Effector CD8-positive, alpha-beta T cell (primary cell): ENCODE measurements at regions not wholly inside any gene's neighbourhood (a gene's known extent, or its start where the extent isn't known, plus 50 kb on each side); places are given as distances from the start of the nearest gene placed in this dataset.

Source experiments
- DNase-seq: peaks from one replicate; lab custom pipeline; 2025; lab: John Stamatoyannopoulos, UW

GRCh38 chr4:104896660-104897645, 249.7 kb upstream of the TET2 start:
- no peak for DNase-seq

DNA sequence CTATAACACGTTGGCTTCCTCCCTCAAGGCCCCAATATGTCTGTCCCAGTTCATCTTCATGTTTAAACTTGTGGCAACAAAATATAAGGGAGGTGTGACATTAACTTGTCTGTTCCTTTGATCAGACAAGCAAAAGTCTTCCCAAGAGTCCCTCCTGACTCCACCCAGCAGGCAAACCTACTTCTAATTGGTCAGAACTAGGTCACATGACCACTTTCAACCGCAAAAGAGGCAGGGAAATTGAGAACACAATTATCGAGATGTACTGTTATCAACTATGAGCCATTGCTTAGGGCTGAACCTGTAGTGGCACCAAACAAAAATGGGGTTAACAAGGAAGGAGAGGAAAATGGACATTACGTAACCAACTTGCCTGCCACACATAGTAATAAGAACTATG, 246.8 kb upstream of the TET2 start:
- DNase-seq: no peak

DNA sequence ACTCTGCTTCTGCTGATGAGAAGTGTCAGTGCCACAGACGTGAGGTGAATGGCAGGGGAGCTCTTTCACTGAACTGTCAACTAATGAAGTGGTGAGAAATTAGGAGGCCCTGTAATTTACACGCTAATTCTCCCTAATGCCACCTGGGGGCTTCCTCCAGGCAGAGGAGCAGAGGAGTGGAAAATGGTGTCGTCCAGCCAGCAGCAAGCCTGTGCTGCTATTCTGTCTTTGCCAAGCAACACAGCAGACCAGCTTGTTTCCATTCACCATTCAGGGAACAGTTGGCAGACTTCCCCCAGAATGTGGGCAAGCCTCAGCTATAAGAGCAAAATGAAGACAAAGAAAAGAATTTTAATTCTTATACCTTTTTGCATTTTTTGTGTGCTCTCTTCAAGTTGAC, 245.2 kb upstream of the TET2 start:
- no peak for DNase-seq

DNA sequence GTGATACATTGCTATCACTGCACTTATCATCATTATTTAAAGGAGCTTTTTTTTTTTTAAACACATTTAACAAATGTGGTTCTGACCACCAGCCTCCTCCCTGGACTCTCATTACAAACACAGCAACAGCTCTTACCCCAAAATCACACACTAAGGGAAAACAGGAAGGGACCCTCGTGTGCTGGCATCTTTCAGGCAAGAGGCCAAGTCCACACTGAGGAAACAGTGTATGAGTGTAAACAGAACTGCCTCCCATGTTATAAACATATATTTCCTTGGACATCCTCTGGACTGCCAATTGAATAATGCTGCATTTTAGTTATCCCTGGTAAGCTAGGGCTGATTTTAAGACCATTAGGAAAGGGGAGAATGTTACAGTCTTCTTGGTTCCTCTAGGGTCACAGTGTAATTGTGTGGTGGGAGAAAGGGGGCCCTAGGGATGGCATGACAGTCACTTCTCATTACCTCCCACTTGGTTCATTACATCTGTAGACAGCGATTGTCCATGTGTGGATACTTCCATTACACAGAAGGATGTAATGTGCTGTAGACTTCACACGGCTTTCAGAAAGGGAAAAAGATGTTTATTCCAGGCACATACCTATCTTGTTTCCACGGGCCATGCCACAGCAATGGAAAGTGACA, 244.6 kb upstream of the TET2 start:
- DNase-seq: no peak

DNA sequence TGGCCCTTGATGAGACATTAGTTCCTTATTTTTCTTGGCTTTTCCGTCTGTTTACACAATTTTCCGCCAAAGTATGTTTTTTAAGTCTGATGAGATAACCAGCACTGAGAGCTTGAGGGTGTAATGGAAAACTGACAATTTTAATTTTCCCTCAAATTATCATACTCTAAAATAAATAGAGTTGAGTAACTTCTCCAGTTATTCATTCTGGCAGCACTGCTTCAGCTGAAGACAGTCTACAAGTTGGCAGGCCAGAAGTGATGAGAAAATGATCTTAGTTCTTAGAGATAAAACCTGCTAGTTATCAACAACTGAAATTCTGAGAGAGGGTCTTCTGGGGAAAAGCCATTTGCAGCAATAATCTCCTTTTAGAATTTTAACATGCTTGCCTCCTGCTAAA, 241.6 kb upstream of the TET2 start:
- DNase-seq: no peak

DNA sequence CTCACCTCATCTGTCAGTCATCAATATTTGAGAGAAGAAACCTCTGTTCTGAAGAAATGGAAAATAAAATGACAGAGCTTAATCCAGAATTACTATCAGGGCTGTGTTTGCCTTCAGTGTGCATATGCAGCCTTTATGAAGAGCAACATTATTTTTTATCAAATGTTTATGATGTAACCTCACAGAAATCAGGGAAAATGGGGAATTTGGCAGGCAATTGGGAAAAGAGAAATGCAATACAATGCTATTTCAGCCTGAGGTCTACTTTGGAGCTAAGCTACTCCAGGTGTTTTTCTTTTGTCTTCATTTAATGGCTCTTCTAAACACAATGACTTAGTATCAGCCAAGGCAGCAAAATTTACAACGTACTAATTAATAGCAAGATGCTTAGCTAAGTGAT, 241.1 kb upstream of the TET2 start:
- DNase-seq: no peak

DNA sequence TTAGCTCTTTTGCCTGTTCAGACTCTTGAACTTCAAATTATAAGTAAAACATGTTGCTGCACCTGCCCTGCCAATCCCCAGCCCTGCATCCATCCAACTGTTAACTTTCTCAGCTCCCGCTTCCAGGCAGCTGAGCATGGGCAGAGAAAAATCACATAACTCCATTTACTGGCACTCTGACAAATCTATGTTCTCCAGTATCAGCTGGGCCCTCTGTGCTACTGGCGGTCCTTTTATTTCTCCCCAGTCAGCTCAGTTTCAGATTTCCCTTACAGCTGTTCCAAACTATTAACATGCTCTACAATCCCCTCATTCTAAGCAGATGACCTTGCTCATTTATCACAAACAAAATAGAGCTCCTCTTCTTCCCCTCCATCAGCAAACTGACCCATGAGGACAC, 240.4 kb upstream of the TET2 start:
- DNase-seq: no peak

- no peak for DNase-seq
Observed at GRCh38 chr4:104907074-104907649, 239.5 kb upstream of the TET2 start.

- no peak for DNase-seq
Observed at GRCh38 chr4:104907991-104908390, 238.7 kb upstream of the TET2 start.

GRCh38 chr4:104909376-104909775, 237.3 kb upstream of the TET2 start:
- DNase-seq: no peak

DNA sequence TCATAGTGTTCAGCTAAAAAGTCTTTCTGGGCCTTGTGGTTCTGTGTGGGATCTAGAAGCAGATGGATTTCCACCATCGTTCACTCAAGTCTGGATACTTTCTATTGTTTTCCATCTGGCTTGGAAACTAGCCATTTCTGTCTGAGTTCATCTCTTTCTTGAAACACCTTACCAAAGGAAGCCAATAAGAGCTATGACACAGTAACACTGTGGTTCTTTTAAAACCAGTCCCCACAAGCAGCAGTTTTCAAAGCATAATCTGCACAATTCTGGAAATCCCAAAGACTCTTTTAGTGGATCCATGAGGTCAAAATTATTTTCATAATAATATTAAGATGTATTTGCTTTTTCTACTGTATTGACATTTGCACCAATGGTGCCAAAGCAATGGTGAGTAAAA, 234.2 kb upstream of the TET2 start:
- DNase-seq: no peak

- DNase-seq: no peak
Observed at GRCh38 chr4:104915373-104915772, 231.3 kb upstream of the TET2 start.

DNA sequence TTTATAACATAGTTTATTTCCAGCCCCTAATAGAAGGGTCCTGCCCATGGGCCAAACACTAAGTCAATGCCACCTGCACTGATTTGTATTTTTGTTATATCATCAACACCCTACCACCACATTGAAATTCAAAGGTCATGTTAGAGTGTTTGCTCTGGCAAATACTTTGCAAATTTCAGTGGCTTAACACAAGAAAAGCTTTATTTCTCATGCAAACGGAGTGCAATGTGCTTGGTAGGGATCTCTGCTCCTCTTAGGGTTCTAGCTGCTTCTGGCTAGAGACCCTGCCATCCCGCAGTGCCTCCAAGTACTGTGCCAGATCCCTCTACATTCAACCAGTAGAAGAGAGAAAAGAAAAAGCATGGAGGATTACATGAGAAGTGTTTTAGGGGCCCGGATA, 230.8 kb upstream of the TET2 start:
- DNase-seq: no peak

DNA sequence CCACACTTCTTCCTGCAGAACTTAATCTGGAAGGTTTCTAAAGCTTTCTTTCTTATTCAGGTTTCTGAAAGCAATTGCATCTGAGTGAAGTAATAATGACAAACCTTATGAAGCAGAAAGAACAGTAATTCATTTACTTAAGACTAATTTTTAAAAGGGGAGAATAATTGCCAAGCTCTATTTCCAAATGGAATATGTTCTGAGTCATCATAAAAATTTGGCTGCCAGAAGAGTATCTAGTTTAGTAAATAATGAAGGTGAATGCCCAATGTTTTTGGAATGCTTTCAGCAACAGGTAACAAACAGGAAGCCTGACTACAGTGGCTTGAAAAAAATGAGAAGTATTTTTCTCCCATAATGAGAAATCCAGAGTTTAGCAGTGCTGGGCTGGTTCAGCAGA, 227.3 kb upstream of the TET2 start:
- no peak for DNase-seq

- DNase-seq: no peak
Observed at GRCh38 chr4:104930298-104930697, 216.4 kb upstream of the TET2 start.

DNA sequence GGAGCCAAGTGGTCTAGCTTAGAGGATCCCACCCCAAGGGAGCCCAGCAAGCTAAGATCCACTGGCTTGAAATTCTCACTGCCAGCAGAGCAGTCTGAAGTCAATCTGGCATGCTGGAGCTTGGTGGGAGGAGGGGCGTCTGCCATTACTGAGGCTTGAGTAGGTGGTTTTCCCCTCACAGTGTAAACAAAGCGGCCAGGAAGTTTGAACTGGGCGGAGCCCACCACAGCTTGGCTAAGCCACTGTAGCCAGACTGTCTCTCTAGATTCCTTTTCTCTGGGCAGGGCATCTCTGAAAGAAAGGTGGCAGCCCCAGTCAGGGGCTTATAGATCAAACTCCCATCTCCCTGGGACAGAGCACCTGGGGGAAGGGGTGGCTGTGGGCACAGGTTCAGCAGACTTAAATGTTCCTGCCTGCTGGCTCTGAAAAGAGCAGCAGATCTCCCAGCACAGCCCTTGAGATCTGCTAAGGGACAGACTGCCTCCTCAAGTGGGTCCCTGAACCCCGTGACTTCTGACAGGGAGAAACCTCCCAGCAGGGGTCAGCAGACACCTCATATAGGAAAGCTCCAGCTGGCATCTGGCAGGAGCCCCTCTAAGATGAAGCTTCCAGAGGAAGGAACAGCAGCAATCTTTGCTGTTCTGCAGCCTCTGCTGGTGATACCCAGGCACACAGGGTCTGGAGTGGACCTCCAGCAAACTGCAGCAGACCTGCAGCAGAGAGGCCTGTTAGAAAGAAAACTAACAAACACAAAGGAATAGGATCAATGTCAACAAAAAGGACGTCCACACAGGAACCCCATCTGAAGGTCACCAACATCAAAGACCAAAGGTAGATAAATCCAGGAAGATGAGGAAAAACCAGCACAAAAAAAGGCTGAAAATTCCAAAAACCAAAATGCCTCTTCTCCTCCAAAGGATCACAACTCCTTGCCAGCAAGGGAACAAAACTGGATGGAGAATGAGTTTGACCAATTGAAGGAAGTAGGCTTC, 215.6 kb upstream of the TET2 start:
- peak; percentile 19 for DNase-seq

GRCh38 chr4:104938624-104939023, 208.1 kb upstream of the TET2 start:
- DNase-seq: no peak

GRCh38 chr4:104940927-104941326, 205.7 kb upstream of the TET2 start:
- no peak for DNase-seq

DNA sequence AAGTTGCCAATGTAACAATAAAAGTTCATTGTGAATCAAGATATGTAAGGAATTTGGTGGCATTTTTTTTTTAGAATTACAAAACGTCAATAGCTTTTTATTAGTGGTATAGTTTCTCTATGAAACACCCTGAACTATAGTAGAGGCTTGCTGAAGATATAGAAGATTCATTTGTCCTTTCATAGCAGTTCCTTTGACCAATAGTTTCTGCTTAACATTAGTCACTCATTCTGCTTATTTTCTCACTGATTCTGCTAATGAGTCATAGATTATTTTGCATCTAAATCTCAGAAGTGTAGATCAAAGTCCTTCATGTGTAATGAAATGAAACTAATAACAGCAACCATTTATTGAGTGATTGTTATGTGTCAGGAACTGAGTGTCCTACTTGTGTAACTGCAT, 205.0 kb upstream of the TET2 start:
- DNase-seq: no peak

GRCh38 chr4:104942990-104943743, 203.5 kb upstream of the TET2 start:
- DNase-seq: no peak

- no peak for DNase-seq
Observed at GRCh38 chr4:104944596-104944995, 202.1 kb upstream of the TET2 start.
